ENCODE measurements at regions not wholly inside any gene's neighbourhood (a gene's known extent, or its start where the extent isn't known, plus 50 kb on each side); places are given as distances from the start of the nearest gene placed in this dataset.

- TF ChIP-seq CTCF (IDR thresholded peaks at IDR 0.05) (no peak), POLR2A (IDR thresholded peaks at IDR 0.05) (no peak)
Measured at GRCh38 chr12:115648463-115648862, 629.0 kb downstream of the MED13L start.
